Breast epithelium (tissue), 4 donors: ENCODE measurements at regions not wholly inside any gene's neighbourhood (a gene's known extent, or its start where the extent isn't known, plus 50 kb on each side); places are given as distances from the start of the nearest gene placed in this dataset.
"Not testable (repeated sequence)": the region's sequence is repeated elsewhere in the genome, so short reads cannot be mapped to it uniquely, and the experiment has no call there.

ENCODE experiments used
- DNase-seq, 2 donors: peaks; one replicate each; pipeline ENCODE4 v3.0.0-alpha.2; 2019; ENCODE audit warnings: low spot score in 2 of 2
- H3K27ac ChIP-seq, 2 donors: fragments of 200-600 bp; sonication (generic) in 1 of 2; one replicate each; pipeline ENCODE4 v1.5.1; 2016 to 2019; ENCODE audit warnings: mild to moderate bottlenecking in 1 of 2
- H3K27me3 ChIP-seq, 2 donors: fragments of 200-600 bp; sonication (generic) in 1 of 2; one replicate each; pipeline versions ENCODE4 v1.5.1 to v1.6.0; 2017 to 2019; ENCODE audit warnings: control low read depth in 1 of 2, mild to moderate bottlenecking in 1 of 2
- H3K36me3 ChIP-seq: fragments of 200-600 bp; one replicate; pipeline ENCODE4 v1.5.1; 2019
- H3K4me1 ChIP-seq, 2 donors: fragments of 200-600 bp; sonication (generic); one replicate each; pipeline ENCODE4 v1.5.1; 2016 to 2019; ENCODE audit warnings: control low read depth in 1 of 2
- H3K4me3 ChIP-seq, 3 donors: fragments of 200-600 bp; sonication (generic); 1 replicate in 2 of 3; 2 replicates in 1 of 3; pipeline ENCODE4 v1.5.1; 2016 to 2019; ENCODE audit warnings: mild to moderate bottlenecking in 3 of 3, moderate library complexity in 2 of 3
- H3K9me3 ChIP-seq, 2 donors: fragments of 200-600 bp; sonication (generic) in 1 of 2; one replicate each; pipeline ENCODE4 v1.5.1; 2016 to 2019; ENCODE audit warnings: control low read depth in 1 of 2
- POLR2A ChIP-seq: fragments of 450-650 bp; IDR thresholded peaks from one replicate; pipeline ENCODE4 v1.6.1; 2016; ENCODE audit warnings: antibody characterized with exemption, mild to moderate bottlenecking, moderate library complexity
- POLR2AphosphoS5 ChIP-seq, 3 donors: sonication (generic); formaldehyde crosslinking; IDR thresholded peaks; one replicate each; pipeline ENCODE4 v1.6.1; 2017; ENCODE audit warnings: antibody characterized with exemption in 3 of 3
- intact Hi-C: fragments of 100-400 bp; cut with DNase I; formaldehyde crosslinking; loops from one replicate; pipeline ENCODE4 v1.15.1; 2023; ENCODE audit warnings: low total_unique reads
- TF ChIP-seq, protein P1 (sequence below), 3 donors: fragments of 450-650 bp; IDR thresholded peaks; one replicate each; pipeline ENCODE4 v1.5.1; 2016 to 2017; ENCODE audit warnings: antibody characterized with exemption in 3 of 3, mild to moderate bottlenecking in 3 of 3, moderate library complexity in 3 of 3

- Histone ChIP-seq H3K27me3 (peaks cover 0 to 11% of the 10 kb centered on the region in 2 donors), H3K4me1 (no peaks in the 10 kb centered on the region), H3K27ac (no peak overlapping the region), H3K4me3 (no peak overlapping the region), H3K9me3 (no peaks in the 10 kb centered on the region), H3K36me3 (no peaks in the 10 kb centered on the region)
- intact Hi-C loops = no loop called here
- no peak for TF ChIP-seq POLR2AphosphoS5 (IDR thresholded peaks at IDR 0.05)
- no peak for TF ChIP-seq POLR2A
- TF ChIP-seq, protein P1, sequence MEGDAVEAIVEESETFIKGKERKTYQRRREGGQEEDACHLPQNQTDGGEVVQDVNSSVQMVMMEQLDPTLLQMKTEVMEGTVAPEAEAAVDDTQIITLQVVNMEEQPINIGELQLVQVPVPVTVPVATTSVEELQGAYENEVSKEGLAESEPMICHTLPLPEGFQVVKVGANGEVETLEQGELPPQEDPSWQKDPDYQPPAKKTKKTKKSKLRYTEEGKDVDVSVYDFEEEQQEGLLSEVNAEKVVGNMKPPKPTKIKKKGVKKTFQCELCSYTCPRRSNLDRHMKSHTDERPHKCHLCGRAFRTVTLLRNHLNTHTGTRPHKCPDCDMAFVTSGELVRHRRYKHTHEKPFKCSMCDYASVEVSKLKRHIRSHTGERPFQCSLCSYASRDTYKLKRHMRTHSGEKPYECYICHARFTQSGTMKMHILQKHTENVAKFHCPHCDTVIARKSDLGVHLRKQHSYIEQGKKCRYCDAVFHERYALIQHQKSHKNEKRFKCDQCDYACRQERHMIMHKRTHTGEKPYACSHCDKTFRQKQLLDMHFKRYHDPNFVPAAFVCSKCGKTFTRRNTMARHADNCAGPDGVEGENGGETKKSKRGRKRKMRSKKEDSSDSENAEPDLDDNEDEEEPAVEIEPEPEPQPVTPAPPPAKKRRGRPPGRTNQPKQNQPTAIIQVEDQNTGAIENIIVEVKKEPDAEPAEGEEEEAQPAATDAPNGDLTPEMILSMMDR (IDR thresholded peaks at IDR 0.05) = no peak
- DNase-seq = no peak
These were observed 1161.9 kb downstream of the PCDH19 start for GRCh38 chrX:99248180-99248579.

DNA sequence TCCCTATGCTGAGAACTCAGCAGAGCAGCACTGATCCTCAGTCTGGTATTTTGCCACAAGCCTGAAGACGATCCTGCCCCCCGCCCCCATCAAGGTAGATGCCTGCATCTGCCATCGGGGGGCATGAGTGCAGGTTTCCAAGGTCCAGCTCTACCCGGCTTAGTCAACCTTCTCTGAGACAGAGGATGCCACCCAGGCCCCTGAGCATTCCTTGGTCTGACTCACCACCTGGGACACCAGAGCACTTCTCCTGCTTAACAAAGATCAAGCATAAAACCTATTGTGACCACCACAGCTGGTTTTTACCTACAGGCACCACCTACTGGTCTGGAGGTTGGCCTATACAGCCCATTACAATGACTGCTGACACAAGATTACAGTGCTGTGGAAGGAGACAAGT lies 1168.1 kb downstream of the PCDH19 start:
- H3K36me3 ChIP-seq = no peaks in the 10 kb centered on the region
- no peaks in the 10 kb centered on the region for H3K9me3 ChIP-seq
- TF ChIP-seq POLR2A (no peak), POLR2AphosphoS5 (IDR thresholded peaks at IDR 0.05) (no peak)
- TF ChIP-seq, protein P1 (IDR thresholded peaks at IDR 0.05) = no peak
- no peak overlapping the region for H3K27ac ChIP-seq
- H3K4me1 ChIP-seq = no peaks in the 10 kb centered on the region
- H3K27me3 ChIP-seq = peaks cover 0 to 5% of the 10 kb centered on the region in 2 donors
- H3K4me3 ChIP-seq = no peak overlapping the region
- no peak for DNase-seq
- intact Hi-C loops = no loop called here

- H3K4me3 ChIP-seq, DNase-seq, intact Hi-C loops, H3K36me3 ChIP-seq, H3K27me3 ChIP-seq, H3K27ac ChIP-seq, H3K9me3 ChIP-seq, H3K4me1 ChIP-seq: not testable (repeated sequence)
These were observed 1175.7 kb downstream of the PCDH19 start for GRCh38 chrX:99234384-99234783.

- Histone ChIP-seq H3K4me3 (no peak overlapping the region), H3K27ac (no peak overlapping the region), H3K4me1 (no peaks in the 10 kb centered on the region), H3K27me3 (peaks cover 0 to 12% of the 10 kb centered on the region in 2 donors), H3K9me3 (no peaks in the 10 kb centered on the region), H3K36me3 (no peaks in the 10 kb centered on the region)
- TF ChIP-seq, protein P1 (IDR thresholded peaks at IDR 0.05) = no peak
- no peak for TF ChIP-seq POLR2A
- TF ChIP-seq POLR2AphosphoS5 (IDR thresholded peaks at IDR 0.05) = no peak
- DNase-seq = no peak
- intact Hi-C loops = no loop called here
These were observed 1217.7 kb downstream of the PCDH19 start for GRCh38 chrX:99192421-99192820.

DNA sequence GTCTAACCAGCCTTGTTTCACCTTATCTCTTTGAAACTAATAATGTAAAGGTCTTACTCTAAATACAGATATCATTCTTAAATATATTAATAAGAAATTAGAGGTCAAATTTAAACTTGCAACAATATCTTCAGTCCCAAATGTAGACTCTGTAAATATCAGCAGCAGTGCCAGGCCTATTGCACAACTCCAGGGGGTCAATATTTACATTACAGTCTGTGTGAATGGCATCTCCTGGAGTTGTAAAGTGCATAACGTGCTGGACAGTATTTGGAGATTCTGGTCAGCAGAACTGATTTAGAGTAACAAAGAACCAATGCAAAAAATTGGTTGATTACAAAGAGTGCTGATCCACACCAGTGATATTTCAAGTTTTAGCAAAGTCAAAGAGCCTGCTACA lies 1225.9 kb downstream of the PCDH19 start:
- DNase-seq = no peak
- intact Hi-C loops = no loop called here
- no peaks in the 10 kb centered on the region for H3K36me3 ChIP-seq
- no peak for TF ChIP-seq POLR2AphosphoS5 (IDR thresholded peaks at IDR 0.05)
- TF ChIP-seq, protein P1 (IDR thresholded peaks at IDR 0.05) = no peak
- no peak for TF ChIP-seq POLR2A
- peaks cover 0 to 31% of the 10 kb centered on the region in 2 donors for H3K27me3 ChIP-seq
- H3K4me3 ChIP-seq = no peak overlapping the region
- no peaks in the 10 kb centered on the region for H3K4me1 ChIP-seq
- H3K27ac ChIP-seq = no peak overlapping the region
- no peaks in the 10 kb centered on the region for H3K9me3 ChIP-seq

DNA sequence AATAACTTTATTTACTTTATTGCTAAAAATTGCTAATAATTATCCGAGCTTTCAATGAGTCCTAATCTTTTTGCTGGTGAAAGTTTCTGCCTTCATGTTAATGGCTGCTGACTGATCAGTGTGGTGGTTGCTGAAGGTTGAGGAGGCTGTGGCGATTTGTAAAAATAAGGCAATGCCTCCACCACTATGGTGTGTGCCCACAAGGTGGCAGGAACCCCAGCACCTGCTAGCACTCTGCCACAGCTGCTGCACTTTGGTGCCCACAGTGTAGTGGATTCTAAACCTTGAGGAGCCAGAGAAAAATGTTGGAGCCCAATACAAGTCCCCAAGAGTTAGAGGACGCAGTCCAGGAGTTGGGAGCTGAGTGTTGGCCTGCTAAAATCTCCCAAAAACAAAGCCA lies 1237.1 kb downstream of the PCDH19 start:
- intact Hi-C loops = no loop called here
- H3K36me3 ChIP-seq = no peaks in the 10 kb centered on the region
- no peak for DNase-seq
- H3K9me3 ChIP-seq = no peaks in the 10 kb centered on the region
- no peak for TF ChIP-seq POLR2A
- TF ChIP-seq, protein P1 (IDR thresholded peaks at IDR 0.05) = no peak
- no peak for TF ChIP-seq POLR2AphosphoS5 (IDR thresholded peaks at IDR 0.05)
- H3K27ac ChIP-seq = no peak overlapping the region
- no peaks in the 10 kb centered on the region for H3K4me1 ChIP-seq
- H3K4me3 ChIP-seq = no peak overlapping the region
- peaks cover 0 to 18% of the 10 kb centered on the region in 2 donors for H3K27me3 ChIP-seq
